OCI-LY7 (cell line): ENCODE measurements at regions not wholly inside any gene's neighbourhood (a gene's known extent, or its start where the extent isn't known, plus 50 kb on each side); places are given as distances from the start of the nearest gene placed in this dataset.

Source experiments
- BruUV-seq: library from RNA; stranded (reverse); fragments of 400-500 nt; replicated peaks from 2 replicates; lab custom pipeline; 2021; lab: Mats Ljungman, UMichigan
- CTCF ChIA-PET: fragments of 300-600 bp; sonication (Branson Sonifier 250); formaldehyde crosslinking; loops from one replicate; lab custom pipeline; 2022; ENCODE audit warnings: antibody characterized with exemption; ENCODE audit not compliant: unreplicated experiment; lab: Charles Lee
- POLR2A ChIA-PET: fragments of 300-600 bp; sonication (Branson Sonifier 250); formaldehyde crosslinking; loops from one replicate; lab custom pipeline; 2022; ENCODE audit warnings: antibody characterized with exemption; lab: Charles Lee
- DNase-seq: peaks from one replicate; pipeline ENCODE4 v3.0.0-alpha.2; 2015; ENCODE audit warnings: low spot score
- H2AFZ ChIP-seq: fragments of 200-600 bp; sonication (generic), shearing (Covaris generic); 2 replicates; pipeline ENCODE4 v1.6.1; 2014; ENCODE audit warnings: mild to moderate bottlenecking, antibody characterized with exemption, low read length, moderate library complexity
- H3K27ac ChIP-seq: fragments of 200-600 bp; sonication (generic); 2 replicates; pipeline ENCODE4 v1.5.1; 2014; ENCODE audit warnings: mixed run types, low read depth, mild to moderate bottlenecking, moderate library complexity, low read length, inconsistent platforms; ENCODE audit not compliant: poor library complexity, severe bottlenecking
- H3K36me3 ChIP-seq: fragments of 200-600 bp; sonication (generic); 2 replicates; pipeline ENCODE4 v1.6.1; 2014; ENCODE audit warnings: mild to moderate bottlenecking, antibody characterized with exemption, low read length, moderate library complexity, mixed read lengths; ENCODE audit not compliant: insufficient read depth
- H3K4me1 ChIP-seq: fragments of 200-600 bp; sonication (generic); 2 replicates; pipeline ENCODE4 v1.5.1; 2014; ENCODE audit warnings: mild to moderate bottlenecking, low read length; ENCODE audit not compliant: insufficient read depth, poor library complexity, severe bottlenecking
- H3K4me2 ChIP-seq: fragments of 200-600 bp; sonication (generic); 2 replicates; pipeline ENCODE4 v1.6.1; 2014; ENCODE audit warnings: mild to moderate bottlenecking, low read length
- H3K4me3 ChIP-seq: fragments of 200-600 bp; sonication (generic); 2 replicates; pipeline ENCODE4 v1.5.1; 2014; ENCODE audit warnings: mild to moderate bottlenecking, low read depth, low read length; ENCODE audit not compliant: poor library complexity, severe bottlenecking
- H3K79me2 ChIP-seq: fragments of 200-600 bp; sonication (generic); 2 replicates; pipeline ENCODE4 v1.6.1; 2016; ENCODE audit warnings: low read depth, mild to moderate bottlenecking, low read length, moderate library complexity, mixed read lengths; ENCODE audit not compliant: insufficient read depth
- H3K9me2 ChIP-seq: fragments of 200-600 bp; sonication (generic); 2 replicates; pipeline ENCODE4 v1.6.1; 2016; ENCODE audit warnings: mild to moderate bottlenecking, low read length, mixed read lengths; ENCODE audit not compliant: insufficient read depth
- H3K9me3 ChIP-seq: fragments of 200-600 bp; sonication (generic); 2 replicates; pipeline ENCODE4 v1.6.1; 2014; ENCODE audit warnings: mild to moderate bottlenecking, mixed run types, low read length, mixed read lengths
- H4K20me1 ChIP-seq: fragments of 200-600 bp; sonication (generic); 2 replicates; pipeline ENCODE4 v1.6.1; 2014; ENCODE audit warnings: mild to moderate bottlenecking, antibody characterized with exemption, low read length, moderate library complexity, mixed read lengths; ENCODE audit not compliant: insufficient read depth
- EZH2phosphoT487 ChIP-seq: fragments of 200-600 bp; sonication (generic); IDR thresholded peaks from 2 replicates; pipeline ENCODE4 v1.6.1; 2018; ENCODE audit warnings: low read depth, borderline replicate concordance, mild to moderate bottlenecking, mixed run types, antibody characterized with exemption, low read length, moderate library complexity, mixed read lengths
- intact Hi-C: fragments of 100-400 bp; cut with micrococcal nuclease; formaldehyde crosslinking; loops from one replicate; pipeline ENCODE4 v1.10.0; 2022; ENCODE audit not compliant: unreplicated experiment
- TF ChIP-seq, protein P1 (sequence below): fragments of 200-600 bp; sonication (generic); conservative IDR thresholded peaks from 2 replicates; pipeline ENCODE4 v1.5.1; 2014; ENCODE audit warnings: mild to moderate bottlenecking, antibody characterized with exemption, low read length, moderate library complexity, mixed read lengths

DNA sequence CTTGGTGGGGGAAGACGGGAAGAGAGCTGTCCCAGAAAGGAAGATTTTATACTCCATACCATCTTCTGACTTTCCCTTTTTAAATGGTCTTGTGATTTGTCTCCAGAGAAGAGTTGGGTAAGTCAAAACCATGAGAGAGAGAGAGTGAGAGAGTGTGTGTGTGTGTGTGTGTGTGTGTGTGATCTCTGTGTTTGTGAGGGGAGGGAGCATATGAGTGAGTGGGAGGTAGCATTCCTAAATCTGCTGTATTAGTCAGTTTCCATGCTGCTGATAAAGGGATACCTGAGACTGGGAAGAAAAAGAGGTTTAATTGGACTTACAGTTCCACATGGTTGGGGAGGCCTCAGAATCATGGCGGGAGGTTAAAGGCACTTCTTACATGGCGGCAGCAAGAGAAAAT lies 102.0 kb upstream of the VANGL1 start:
- H3K4me1 ChIP-seq, result no peaks in the 10 kb centered on the region
- H3K9me2 ChIP-seq, result no peaks in the 10 kb centered on the region
- no peaks in the 10 kb centered on the region for H3K79me2 ChIP-seq
- H3K27ac ChIP-seq, result no peak overlapping the region
- no peaks in the 10 kb centered on the region for H3K36me3 ChIP-seq
- no peak overlapping the region for H3K4me2 ChIP-seq
- no peak for DNase-seq
- intact Hi-C loops, result no loop called here
- CTCF ChIA-PET, result no interaction called here
- POLR2A ChIA-PET, result no interaction called here
- no peak for TF ChIP-seq EZH2phosphoT487
- TF ChIP-seq, protein P1, sequence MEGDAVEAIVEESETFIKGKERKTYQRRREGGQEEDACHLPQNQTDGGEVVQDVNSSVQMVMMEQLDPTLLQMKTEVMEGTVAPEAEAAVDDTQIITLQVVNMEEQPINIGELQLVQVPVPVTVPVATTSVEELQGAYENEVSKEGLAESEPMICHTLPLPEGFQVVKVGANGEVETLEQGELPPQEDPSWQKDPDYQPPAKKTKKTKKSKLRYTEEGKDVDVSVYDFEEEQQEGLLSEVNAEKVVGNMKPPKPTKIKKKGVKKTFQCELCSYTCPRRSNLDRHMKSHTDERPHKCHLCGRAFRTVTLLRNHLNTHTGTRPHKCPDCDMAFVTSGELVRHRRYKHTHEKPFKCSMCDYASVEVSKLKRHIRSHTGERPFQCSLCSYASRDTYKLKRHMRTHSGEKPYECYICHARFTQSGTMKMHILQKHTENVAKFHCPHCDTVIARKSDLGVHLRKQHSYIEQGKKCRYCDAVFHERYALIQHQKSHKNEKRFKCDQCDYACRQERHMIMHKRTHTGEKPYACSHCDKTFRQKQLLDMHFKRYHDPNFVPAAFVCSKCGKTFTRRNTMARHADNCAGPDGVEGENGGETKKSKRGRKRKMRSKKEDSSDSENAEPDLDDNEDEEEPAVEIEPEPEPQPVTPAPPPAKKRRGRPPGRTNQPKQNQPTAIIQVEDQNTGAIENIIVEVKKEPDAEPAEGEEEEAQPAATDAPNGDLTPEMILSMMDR, result no peak
- BruUV-seq, result no TSS peak
- H3K4me3 ChIP-seq, result no peak overlapping the region
- no peaks in the 10 kb centered on the region for H4K20me1 ChIP-seq
- no peaks in the 10 kb centered on the region for H3K9me3 ChIP-seq
- H2AFZ ChIP-seq, result no peak overlapping the region

DNA sequence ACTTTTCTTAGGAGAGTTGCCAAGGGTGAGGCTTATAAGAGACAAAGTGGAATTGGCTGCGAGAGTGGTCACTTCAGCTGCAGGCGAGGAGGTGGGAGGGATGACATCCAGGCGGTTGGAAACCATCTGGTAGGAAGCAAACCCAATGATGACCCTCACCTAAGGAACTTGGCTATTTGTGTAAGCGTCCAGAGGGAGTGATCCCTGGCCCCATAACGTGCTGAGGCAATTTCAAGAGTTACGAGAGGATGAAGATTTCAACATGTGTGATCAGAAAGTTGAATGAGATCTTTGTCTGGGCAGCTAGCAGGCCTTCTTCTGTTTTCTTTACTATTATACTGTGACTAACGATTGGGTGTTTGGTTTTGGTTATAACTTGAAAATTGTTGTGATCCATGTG lies 102.7 kb upstream of the VANGL1 start:
- Histone ChIP-seq H4K20me1 (no peaks in the 10 kb centered on the region), H3K27ac (no peak overlapping the region), H3K9me3 (no peaks in the 10 kb centered on the region), H2AFZ (no peak overlapping the region), H3K9me2 (no peaks in the 10 kb centered on the region), H3K4me3 (no peak overlapping the region), H3K4me2 (no peak overlapping the region), H3K36me3 (no peaks in the 10 kb centered on the region), H3K4me1 (no peaks in the 10 kb centered on the region), H3K79me2 (no peaks in the 10 kb centered on the region)
- ChIA-PET CTCF (no interaction called here), POLR2A (no interaction called here)
- BruUV-seq, result no TSS peak
- no peak for DNase-seq
- intact Hi-C loops, result no loop called here
- TF ChIP-seq EZH2phosphoT487, result no peak
- TF ChIP-seq, protein P1, result no peak

DNA sequence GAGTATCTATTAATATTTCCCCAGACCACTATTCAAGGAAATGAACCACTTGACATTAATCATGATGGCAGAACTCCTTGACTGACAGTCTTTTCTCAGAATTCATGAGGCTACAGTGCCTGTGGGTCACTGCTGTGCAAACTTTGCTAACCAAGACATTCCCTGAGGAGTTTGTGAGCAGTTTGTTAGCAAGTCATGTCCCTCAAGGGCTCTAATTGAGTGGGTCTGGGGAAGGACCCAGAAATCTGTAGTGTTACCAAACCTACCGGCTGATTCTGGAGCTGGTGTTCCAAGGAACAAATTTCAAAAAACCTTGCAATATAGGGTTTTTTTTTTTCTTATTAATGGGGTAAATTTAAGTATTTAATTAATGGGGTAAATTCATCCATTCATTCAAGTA lies 103.2 kb upstream of the VANGL1 start:
- no peak for DNase-seq
- ChIA-PET POLR2A (no interaction called here), CTCF (no interaction called here)
- Histone ChIP-seq H3K4me2 (no peak overlapping the region), H2AFZ (no peak overlapping the region), H3K79me2 (no peaks in the 10 kb centered on the region), H3K4me1 (no peaks in the 10 kb centered on the region), H3K9me3 (no peaks in the 10 kb centered on the region), H3K36me3 (no peaks in the 10 kb centered on the region), H4K20me1 (no peaks in the 10 kb centered on the region), H3K4me3 (no peak overlapping the region), H3K27ac (no peak overlapping the region), H3K9me2 (no peaks in the 10 kb centered on the region)
- TF ChIP-seq EZH2phosphoT487, result no peak
- TF ChIP-seq, protein P1, result no peak
- intact Hi-C loops, result no loop called here
- BruUV-seq, result no TSS peak
